ENCODE measurements at regions not wholly inside any gene's neighbourhood (a gene's known extent, or its start where the extent isn't known, plus 50 kb on each side); places are given as distances from the start of the nearest gene placed in this dataset.

GRCh38 chr11:10991393-10991792 is 133.5 kb upstream of the ZBED5 start:
- no peak for DNase-seq (ENCODE audit: low read depth in 1 of 2, low spot score in 1 of 2)
- no peak for TF ChIP-seq REST (IDR thresholded peaks at IDR 0.05; ENCODE audit: insufficient replicate concordance, low read depth)
- TF ChIP-seq, protein P1, sequence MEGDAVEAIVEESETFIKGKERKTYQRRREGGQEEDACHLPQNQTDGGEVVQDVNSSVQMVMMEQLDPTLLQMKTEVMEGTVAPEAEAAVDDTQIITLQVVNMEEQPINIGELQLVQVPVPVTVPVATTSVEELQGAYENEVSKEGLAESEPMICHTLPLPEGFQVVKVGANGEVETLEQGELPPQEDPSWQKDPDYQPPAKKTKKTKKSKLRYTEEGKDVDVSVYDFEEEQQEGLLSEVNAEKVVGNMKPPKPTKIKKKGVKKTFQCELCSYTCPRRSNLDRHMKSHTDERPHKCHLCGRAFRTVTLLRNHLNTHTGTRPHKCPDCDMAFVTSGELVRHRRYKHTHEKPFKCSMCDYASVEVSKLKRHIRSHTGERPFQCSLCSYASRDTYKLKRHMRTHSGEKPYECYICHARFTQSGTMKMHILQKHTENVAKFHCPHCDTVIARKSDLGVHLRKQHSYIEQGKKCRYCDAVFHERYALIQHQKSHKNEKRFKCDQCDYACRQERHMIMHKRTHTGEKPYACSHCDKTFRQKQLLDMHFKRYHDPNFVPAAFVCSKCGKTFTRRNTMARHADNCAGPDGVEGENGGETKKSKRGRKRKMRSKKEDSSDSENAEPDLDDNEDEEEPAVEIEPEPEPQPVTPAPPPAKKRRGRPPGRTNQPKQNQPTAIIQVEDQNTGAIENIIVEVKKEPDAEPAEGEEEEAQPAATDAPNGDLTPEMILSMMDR (IDR thresholded peaks at IDR 0.05; ENCODE audit: insufficient read depth, low read length), result no peak
- TF ChIP-seq POLR2AphosphoS5 (IDR thresholded peaks at IDR 0.05; ENCODE audit: low read depth), result no peak
- TF ChIP-seq SPI1 (IDR thresholded peaks at IDR 0.05; ENCODE audit: borderline replicate concordance, low read depth), result no peak
- TF ChIP-seq GABPA (IDR thresholded peaks at IDR 0.05; ENCODE audit: low read depth), result no peak
- H3K27ac ChIP-seq (replicated peaks), result no peak overlapping the region
- no peak overlapping the region for H3K4me3 ChIP-seq (replicated peaks; ENCODE audit: insufficient read depth, low read length)
- H3K27me3 ChIP-seq (ENCODE audit: insufficient read depth, poor library complexity, severe bottlenecking), result no peaks in the 10 kb centered on the region

DNA sequence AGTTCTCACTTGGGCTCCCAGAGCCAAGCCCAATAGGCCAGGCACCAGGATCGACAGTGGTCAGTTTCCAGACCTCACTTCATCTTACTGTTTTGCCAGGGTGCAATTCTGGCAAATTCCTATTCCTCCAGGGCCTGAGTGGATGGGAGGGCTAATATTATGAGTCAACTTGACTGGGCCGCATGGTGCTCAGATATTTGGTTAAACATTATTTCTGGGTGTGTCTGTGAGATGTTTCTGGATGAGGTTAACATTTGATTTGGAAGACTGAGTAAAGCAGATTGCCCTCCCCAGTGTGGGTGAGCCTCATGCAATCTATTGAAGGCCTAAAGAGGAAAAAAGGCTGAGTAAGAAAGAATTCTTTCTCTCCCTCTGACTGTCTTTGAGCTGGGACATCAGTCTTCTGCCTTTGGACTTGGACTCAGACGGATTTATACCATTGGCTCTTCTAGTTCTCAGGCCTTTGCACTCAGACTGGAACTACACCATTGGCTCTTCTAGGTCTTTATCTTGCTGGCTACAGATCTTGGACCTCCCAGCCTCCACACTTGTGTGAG is 132.9 kb upstream of the ZBED5 start:
- Histone ChIP-seq H3K4me3 (replicated peaks; ENCODE audit: insufficient read depth, low read length) (no peak overlapping the region), H3K27me3 (ENCODE audit: insufficient read depth, poor library complexity, severe bottlenecking) (no peaks in the 10 kb centered on the region), H3K27ac (replicated peaks) (no peak overlapping the region)
- DNase-seq (ENCODE audit: low read depth in 1 of 2, low spot score in 1 of 2), result no peak
- TF ChIP-seq REST (IDR thresholded peaks at IDR 0.05; ENCODE audit: insufficient replicate concordance, low read depth) (no peak), GABPA (IDR thresholded peaks at IDR 0.05; ENCODE audit: low read depth) (no peak), POLR2AphosphoS5 (IDR thresholded peaks at IDR 0.05; ENCODE audit: low read depth) (no peak), SPI1 (IDR thresholded peaks at IDR 0.05; ENCODE audit: borderline replicate concordance, low read depth) (no peak)
- TF ChIP-seq, protein P1 (IDR thresholded peaks at IDR 0.05; ENCODE audit: insufficient read depth, low read length), result no peak

- no peak overlapping the region for H3K4me3 ChIP-seq (replicated peaks; ENCODE audit: insufficient read depth, low read length)
- no peak for TF ChIP-seq POLR2AphosphoS5 (IDR thresholded peaks at IDR 0.05; ENCODE audit: low read depth)
- TF ChIP-seq GABPA (IDR thresholded peaks at IDR 0.05; ENCODE audit: low read depth), result no peak
- TF ChIP-seq REST (IDR thresholded peaks at IDR 0.05; ENCODE audit: insufficient replicate concordance, low read depth), result no peak
- no peak for TF ChIP-seq SPI1 (IDR thresholded peaks at IDR 0.05; ENCODE audit: borderline replicate concordance, low read depth)
- TF ChIP-seq, protein P1 (IDR thresholded peaks at IDR 0.05; ENCODE audit: insufficient read depth, low read length), result no peak
- no peaks in the 10 kb centered on the region for H3K27me3 ChIP-seq (ENCODE audit: insufficient read depth, poor library complexity, severe bottlenecking)
- H3K27ac ChIP-seq (replicated peaks), result no peak overlapping the region
- peak in 1 of 2 experiments; percentile 18 for DNase-seq (ENCODE audit: low read depth in 1 of 2, low spot score in 1 of 2)
These were observed 132.3 kb upstream of the ZBED5 start for GRCh38 chr11:10990160-10990559.

Measured in HL-60 (cell line).